Spleen (tissue), 11 donors: ENCODE measurements at regions not wholly inside any gene's neighbourhood (a gene's known extent, or its start where the extent isn't known, plus 50 kb on each side); places are given as distances from the start of the nearest gene placed in this dataset.

Experiments used
- DNase-seq: peaks from one replicate; pipeline ENCODE4 v3.0.0-alpha.2; 2020
- H3K27ac ChIP-seq, 8 donors: fragments of 200-600 bp; sonication (generic) in 7 of 8; 1 replicate in 4 of 8; 2 replicates in 4 of 8; pipeline versions ENCODE4 v1.5.0 to v1.8.0; 2016 to 2021; ENCODE audit warnings: inconsistent platforms in 4 of 8, mild to moderate bottlenecking in 4 of 8, moderate library complexity in 1 of 8
- H3K27me3 ChIP-seq, 7 donors: fragments of 200-600 bp; sonication (generic) in 6 of 7; replicated peaks in 1 of 7; 1 replicate in 4 of 7; 2 replicates in 3 of 7; pipeline versions ENCODE4 v1.5.0 to v1.8.0; 2016 to 2021; ENCODE audit warnings: inconsistent platforms in 3 of 7, mild to moderate bottlenecking in 1 of 7
- H3K36me3 ChIP-seq, 6 donors: fragments of 200-600 bp; sonication (generic) in 5 of 6; 1 replicate in 4 of 6; 2 replicates in 2 of 6; pipeline versions ENCODE4 v1.5.0 to v1.8.0; 2016 to 2021; ENCODE audit warnings: inconsistent platforms in 2 of 6
- H3K4me1 ChIP-seq, 6 donors: fragments of 200-600 bp; sonication (generic) in 5 of 6; 1 replicate in 3 of 6; 2 replicates in 3 of 6; pipeline versions ENCODE4 v1.5.0 to v1.8.0; 2016 to 2021; ENCODE audit warnings: inconsistent platforms in 3 of 6
- H3K4me3 ChIP-seq, 8 donors: fragments of 200-600 bp; sonication (generic) in 7 of 8; 1 replicate in 4 of 8; 2 replicates in 4 of 8; pipeline versions ENCODE4 v1.5.0 to v1.8.0; 2016 to 2021; ENCODE audit warnings: inconsistent platforms in 4 of 8, mild to moderate bottlenecking in 4 of 8, moderate library complexity in 2 of 8
- H3K9me3 ChIP-seq, 8 donors: fragments of 200-600 bp; sonication (generic) in 7 of 8; 1 replicate in 4 of 8; 2 replicates in 4 of 8; pipeline versions ENCODE4 v1.5.0 to v1.8.0; 2016 to 2021; ENCODE audit warnings: inconsistent platforms in 4 of 8
- CTCF ChIP-seq, 11 experiments: fragments of 200-600 bp in 7 of 11; fragments of 450-650 bp in 4 of 11; sonication (generic) in 4 of 11; IDR thresholded peaks in 8 of 11; conservative IDR thresholded peaks in 3 of 11; 1 replicate in 7 of 11; 2 replicates in 4 of 11; pipeline versions ENCODE4 v1.4.0 to v1.8.0; 2016 to 2021; ENCODE audit warnings: antibody characterized with exemption in 11 of 11, inconsistent platforms in 4 of 11, mild to moderate bottlenecking in 1 of 11
- POLR2A ChIP-seq, 3 donors: fragments of 450-650 bp; IDR thresholded peaks; one replicate each; pipeline ENCODE4 v1.5.1; 2017; ENCODE audit warnings: antibody characterized with exemption in 3 of 3, mild to moderate bottlenecking in 1 of 3
- POLR2AphosphoS5 ChIP-seq, 3 donors: sonication (generic); formaldehyde crosslinking; IDR thresholded peaks; one replicate each; pipeline ENCODE4 v1.5.1; 2017; ENCODE audit warnings: antibody characterized with exemption in 3 of 3
- WGBS, 5 donors: extraction: QIAGEN DNeasy Blood & Tissue Kit in 3 of 5; methylation state at CpG; one replicate each; pipeline versions ENCODE4 v1.1.5 to v1.1.7; 2013 to 2018; 5-methylcytosine and 5-hydroxymethylcytosine counted together
- intact Hi-C: fragments of 100-400 bp; cut with DNase I; formaldehyde crosslinking; loops from one replicate; pipeline ENCODE4 v1.15.0; 2023; ENCODE audit warnings: low total_unique reads
- donor health status: healthy with polysubstance abuse.
- donor health status: DM: no; HTN: no; CAD: no; lungs with moderate emphysema.
- donor health status: DM: no; HTN: no; CAD: no.
- donor health status: Bipolar disorder and iron deficiency.
- donor health status: healthy.
- donor health status: DM: no; HTN: no; CAD: no.
- donor health status: DM: yes; HTN: yes; CAD: no.

GRCh38 chr2:8072907-8073306 lies 608.9 kb upstream of the ID2 start:
- no peaks in the 10 kb centered on the region for H3K36me3 ChIP-seq
- TF ChIP-seq CTCF (IDR thresholded peaks at IDR 0.05 in 8 of 11, conservative IDR thresholded peaks at IDR 0.05 in 3 of 11) (no peak), POLR2A (IDR thresholded peaks at IDR 0.05) (no peak), POLR2AphosphoS5 (IDR thresholded peaks at IDR 0.05) (no peak)
- intact Hi-C loops: no loop called here
- no peak overlapping the region for H3K4me3 ChIP-seq
- H3K4me1 ChIP-seq: peaks cover 0 to 17% (median 8%) of the 10 kb centered on the region in 6 donors
- 64 to 85% (median 77%) methylated on average over 1 of the region's 1 CpG for WGBS, 5 donors
- DNase-seq: no peak
- H3K27ac ChIP-seq: no peak overlapping the region
- peaks cover 0 to 13% (median 4%) of the 10 kb centered on the region in 8 donors for H3K9me3 ChIP-seq
- H3K27me3 ChIP-seq: no peaks in the 10 kb centered on the region

GRCh38 chr2:8073916-8074315 lies 607.9 kb upstream of the ID2 start:
- peaks cover 0 to 13% (median 4%) of the 10 kb centered on the region in 8 donors for H3K9me3 ChIP-seq
- no peak overlapping the region for H3K4me3 ChIP-seq
- DNase-seq: no peak
- no peak overlapping the region for H3K27ac ChIP-seq
- WGBS, 5 donors: 89 to 96% (median 93%) methylated on average over 7 of the region's 7 CpGs
- H3K36me3 ChIP-seq: no peaks in the 10 kb centered on the region
- TF ChIP-seq POLR2AphosphoS5 (IDR thresholded peaks at IDR 0.05) (no peak), CTCF (IDR thresholded peaks at IDR 0.05 in 8 of 11, conservative IDR thresholded peaks at IDR 0.05 in 3 of 11) (no peak), POLR2A (IDR thresholded peaks at IDR 0.05) (no peak)
- peaks cover 0 to 17% (median 8%) of the 10 kb centered on the region in 6 donors for H3K4me1 ChIP-seq
- no peaks in the 10 kb centered on the region for H3K27me3 ChIP-seq
- intact Hi-C loops: no loop called here

- Histone ChIP-seq H3K4me3 (no peak overlapping the region), H3K4me1 (peaks cover 0 to 17% (median 8%) of the 10 kb centered on the region in 6 donors), H3K27me3 (no peaks in the 10 kb centered on the region), H3K27ac (peak overlapping the region in 5 of 8 donors; percentile 1 to 59 (median 32)), H3K9me3 (peaks cover 0 to 13% (median 4%) of the 10 kb centered on the region in 8 donors), H3K36me3 (no peaks in the 10 kb centered on the region)
- no peak for TF ChIP-seq POLR2A (IDR thresholded peaks at IDR 0.05)
- TF ChIP-seq POLR2AphosphoS5 (IDR thresholded peaks at IDR 0.05): no peak
- no peak for TF ChIP-seq CTCF (IDR thresholded peaks at IDR 0.05 in 8 of 11, conservative IDR thresholded peaks at IDR 0.05 in 3 of 11)
- intact Hi-C loops: no loop called here
- WGBS, 5 donors: 53 to 77% (median 63%) methylated on average over 6 of the region's 6 CpGs
- DNase-seq: no peak
Measured at GRCh38 chr2:8076448-8077342, 605.2 kb upstream of the ID2 start.

GRCh38 chr2:8078705-8079104 lies 603.2 kb upstream of the ID2 start:
- no peak overlapping the region for H3K4me3 ChIP-seq
- H3K36me3 ChIP-seq: no peaks in the 10 kb centered on the region
- TF ChIP-seq CTCF (IDR thresholded peaks at IDR 0.05 in 8 of 11, conservative IDR thresholded peaks at IDR 0.05 in 3 of 11): no peak
- intact Hi-C loops: no loop called here
- WGBS, 5 donors: 92 to 99% (median 97%) methylated on average over 2 of the region's 2 CpGs
- peaks cover 0 to 13% (median 4%) of the 10 kb centered on the region in 8 donors for H3K9me3 ChIP-seq
- no peaks in the 10 kb centered on the region for H3K27me3 ChIP-seq
- H3K27ac ChIP-seq: no peak overlapping the region
- peaks cover 0 to 17% (median 8%) of the 10 kb centered on the region in 6 donors for H3K4me1 ChIP-seq
- no peak for DNase-seq
